ENCODE measurements at regions not wholly inside any gene's neighbourhood (a gene's known extent, or its start where the extent isn't known, plus 50 kb on each side); places are given as distances from the start of the nearest gene placed in this dataset.

- no peak overlapping the region for H3K4me3 ChIP-seq (ENCODE audit: low read depth, poor library complexity, severe bottlenecking)
- intact Hi-C loops (cut with DNase I; ENCODE audit: low total_unique reads): no loop called here
- WGBS, 2 donors: 89 to 94% methylated on average over 23 to 28 of the region's 31 CpGs
- TF ChIP-seq POLR2A (IDR thresholded peaks at IDR 0.05): no peak
- TF ChIP-seq CTCF (IDR thresholded peaks at IDR 0.05): no peak
- DNase-seq (ENCODE audit: low spot score in 2 of 2): no peak
These were observed 339.0 kb upstream of the KLF3 start for GRCh38 chr4:38324861-38325628.

DNA sequence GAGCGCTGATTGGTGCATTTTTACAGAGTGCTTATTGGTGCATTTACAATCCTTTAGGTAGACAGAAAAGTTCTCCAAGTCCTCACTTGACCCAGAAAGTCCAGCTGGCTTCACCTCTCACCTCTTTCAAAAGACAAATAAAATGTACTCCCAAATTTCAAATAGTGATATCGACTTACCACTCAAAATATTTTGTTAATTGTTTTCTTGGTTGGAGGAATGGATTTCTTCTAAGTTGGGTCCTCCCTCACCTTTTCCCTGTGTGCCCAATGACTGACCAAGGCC is 338.4 kb upstream of the KLF3 start:
- no peak overlapping the region for H3K4me3 ChIP-seq (ENCODE audit: low read depth, poor library complexity, severe bottlenecking)
- intact Hi-C loops (cut with DNase I; ENCODE audit: low total_unique reads): no loop called here
- no peak for DNase-seq (ENCODE audit: low spot score in 2 of 2)
- TF ChIP-seq CTCF (IDR thresholded peaks at IDR 0.05) (no peak), POLR2A (IDR thresholded peaks at IDR 0.05) (no peak)
- 96 to 97% methylated on average over 2 of the region's 2 CpGs for WGBS, 2 donors

- DNase-seq (ENCODE audit: low spot score in 2 of 2): no peak
- TF ChIP-seq POLR2A (IDR thresholded peaks at IDR 0.05): no peak
- intact Hi-C loops (cut with DNase I; ENCODE audit: low total_unique reads): no loop called here
These were observed 337.5 kb upstream of the KLF3 start for GRCh38 chr4:38326499-38326898.

GRCh38 chr4:38327174-38327573 is 336.8 kb upstream of the KLF3 start:
- DNase-seq (ENCODE audit: low spot score in 2 of 2): no peak
- intact Hi-C loops (cut with DNase I; ENCODE audit: low total_unique reads): no loop called here
- TF ChIP-seq CTCF (IDR thresholded peaks at IDR 0.05) (no peak), POLR2A (IDR thresholded peaks at IDR 0.05) (no peak)
- H3K4me3 ChIP-seq (ENCODE audit: low read depth, poor library complexity, severe bottlenecking): no peak overlapping the region

More at GRCh38 chr4:38326499-38326898, 337.5 kb upstream of the KLF3 start:
- WGBS, 2 donors: 93 to 97% methylated on average over 3 of the region's 3 CpGs
- no peak overlapping the region for H3K4me3 ChIP-seq (ENCODE audit: low read depth, poor library complexity, severe bottlenecking)

GRCh38 chr4:38328989-38329729 is 334.8 kb upstream of the KLF3 start:
- H3K4me3 ChIP-seq (ENCODE audit: low read depth, poor library complexity, severe bottlenecking): no peak overlapping the region
- intact Hi-C loops (cut with DNase I; ENCODE audit: low total_unique reads): no loop called here
- WGBS, 2 donors: 74 to 75% methylated on average over 8 of the region's 8 CpGs
- TF ChIP-seq CTCF (IDR thresholded peaks at IDR 0.05): no peak
- no peak for TF ChIP-seq POLR2A (IDR thresholded peaks at IDR 0.05)
- no peak for DNase-seq (ENCODE audit: low spot score in 2 of 2)

DNA sequence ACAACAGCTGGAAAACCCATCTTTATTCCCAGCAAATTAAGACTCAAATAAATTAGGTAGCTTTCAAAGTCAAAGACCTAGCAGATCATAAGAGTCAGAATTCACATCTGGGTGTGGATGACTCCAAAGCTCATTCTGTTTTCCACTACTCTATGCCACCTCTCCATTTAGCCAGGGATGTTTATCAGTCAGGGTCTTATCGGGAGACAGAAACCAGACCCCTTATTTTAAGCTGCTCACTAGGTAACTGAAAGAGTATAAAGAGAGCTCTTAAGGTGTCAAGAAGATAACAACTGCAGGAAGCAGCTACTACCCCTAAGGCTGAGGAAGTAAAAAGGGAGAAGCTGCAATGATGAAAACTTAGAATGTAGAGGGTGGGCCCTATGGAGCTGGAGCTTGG is 333.7 kb upstream of the KLF3 start:
- intact Hi-C loops (cut with DNase I; ENCODE audit: low total_unique reads): no loop called here
- TF ChIP-seq CTCF (IDR thresholded peaks at IDR 0.05): no peak
- no peak for TF ChIP-seq POLR2A (IDR thresholded peaks at IDR 0.05)
- 83 to 100% methylated on average over 1 of the region's 1 CpG for WGBS, 2 donors
- DNase-seq (ENCODE audit: low spot score in 2 of 2): no peak
- H3K4me3 ChIP-seq (ENCODE audit: low read depth, poor library complexity, severe bottlenecking): no peak overlapping the region
